CD14-positive monocyte (primary cell): ENCODE measurements at regions not wholly inside any gene's neighbourhood (a gene's known extent, or its start where the extent isn't known, plus 50 kb on each side); places are given as distances from the start of the nearest gene placed in this dataset.

Experiments used
- DNase-seq, 3 donors: peaks; one replicate each; pipeline ENCODE4 v3.0.0-alpha.2; 2011 to 2022
- H2AFZ ChIP-seq: 2 replicates; pipeline ENCODE4 v1.6.0; 2012; ENCODE audit warnings: mild to moderate bottlenecking, low read depth, low read length, inconsistent platforms; ENCODE audit not compliant: insufficient read depth, poor library complexity, severe bottlenecking
- H3K27ac ChIP-seq, 2 donors: 1 replicate in 1 of 2; 2 replicates in 1 of 2; pipeline ENCODE4 v1.5.1; 2012 to 2013; ENCODE audit warnings: low read length in 2 of 2, control low read depth in 1 of 2, inconsistent platforms in 1 of 2, low read depth in 1 of 2, mild to moderate bottlenecking in 1 of 2
- H3K27me3 ChIP-seq, 2 donors: one replicate each; pipeline versions ENCODE4 v1.6.0 to v1.6.1; 2011 to 2013; ENCODE audit warnings: low read length in 2 of 2; ENCODE audit not compliant: control insufficient read depth in 2 of 2, insufficient read depth in 2 of 2
- H3K36me3 ChIP-seq, 2 donors: replicated peaks in 1 of 2; 1 replicate in 1 of 2; 2 replicates in 1 of 2; pipeline versions ENCODE4 v1.5.1 to v1.6.1; 2012 to 2013; ENCODE audit warnings: low read length in 2 of 2, control low read depth in 1 of 2, inconsistent platforms in 1 of 2, mild to moderate bottlenecking in 1 of 2; ENCODE audit not compliant: insufficient read depth in 2 of 2, control insufficient read depth in 1 of 2
- H3K4me1 ChIP-seq, 2 donors: 1 replicate in 1 of 2; 2 replicates in 1 of 2; pipeline versions ENCODE4 v1.5.1 to v1.6.1; 2012 to 2013; ENCODE audit warnings: low read length in 2 of 2, control low read depth in 1 of 2, inconsistent platforms in 1 of 2, mild to moderate bottlenecking in 1 of 2, moderate library complexity in 1 of 2; ENCODE audit not compliant: insufficient read depth in 2 of 2, control insufficient read depth in 1 of 2
- H3K4me2 ChIP-seq: replicated peaks from 2 replicates; pipeline ENCODE3; 2012; ENCODE audit warnings: low read length, moderate library complexity, mild to moderate bottlenecking; ENCODE audit not compliant: poor library complexity, severe bottlenecking; ENCODE audit errors: extremely low read depth
- H3K4me3 ChIP-seq, 3 experiments: fragments of 200-600 bp in 1 of 3; sonication (generic) in 1 of 3; replicated peaks in 1 of 3; 1 replicate in 2 of 3; 2 replicates in 1 of 3; pipeline ENCODE4 v1.5.1; 2011 to 2013; ENCODE audit warnings: low read length in 3 of 3, mild to moderate bottlenecking in 3 of 3, control low read depth in 2 of 3, low read depth in 2 of 3, inconsistent platforms in 1 of 3, moderate library complexity in 1 of 3
- H3K79me2 ChIP-seq: 2 replicates; pipeline ENCODE4 v1.6.0; 2012; ENCODE audit warnings: mild to moderate bottlenecking, control low read depth, inconsistent platforms, low read length, moderate library complexity; ENCODE audit not compliant: insufficient read depth
- H3K9ac ChIP-seq: 2 replicates; pipeline ENCODE4 v1.6.0; 2017; ENCODE audit warnings: low read length, mild to moderate bottlenecking; ENCODE audit not compliant: insufficient read depth, poor library complexity, severe bottlenecking
- H3K9me3 ChIP-seq, 2 donors: replicated peaks in 1 of 2; 1 replicate in 1 of 2; 2 replicates in 1 of 2; pipeline versions ENCODE4 v1.5.1 to v1.6.1; 2012 to 2013; ENCODE audit warnings: low read length in 2 of 2, control low read depth in 1 of 2; ENCODE audit not compliant: control insufficient read depth in 1 of 2, insufficient read depth in 1 of 2
- H4K20me1 ChIP-seq: 2 replicates; pipeline ENCODE4 v1.6.0; 2012; ENCODE audit warnings: mild to moderate bottlenecking, low read length, control low read depth, moderate library complexity; ENCODE audit not compliant: insufficient read depth
- H3K27ac Mint-ChIP-seq, 7 donors: one replicate each; pipeline ENCODE4 v1.8.0; 2020; ENCODE audit warnings: mild to moderate bottlenecking in 7 of 7, mixed read lengths in 7 of 7, moderate library complexity in 6 of 7, inconsistent platforms in 2 of 7
- H3K27me3 Mint-ChIP-seq, 3 donors: one replicate each; pipeline ENCODE4 v1.8.0; 2021 to 2022; ENCODE audit warnings: low read depth in 3 of 3, mild to moderate bottlenecking in 3 of 3, mixed read lengths in 3 of 3, moderate library complexity in 3 of 3, inconsistent platforms in 1 of 3
- H3K36me3 Mint-ChIP-seq, 2 donors: one replicate each; pipeline ENCODE4 v1.8.0; 2020; ENCODE audit warnings: mixed read lengths in 2 of 2, inconsistent platforms in 1 of 2, mild to moderate bottlenecking in 1 of 2
- H3K4me1 Mint-ChIP-seq: one replicate; pipeline ENCODE4 v1.8.0; 2020; ENCODE audit warnings: mild to moderate bottlenecking, mixed read lengths
- H3K4me3 Mint-ChIP-seq, 2 donors: one replicate each; pipeline ENCODE4 v1.8.0; 2020; ENCODE audit warnings: mild to moderate bottlenecking in 2 of 2, mixed read lengths in 2 of 2, moderate library complexity in 1 of 2
- H3K9me3 Mint-ChIP-seq, 7 donors: one replicate each; pipeline ENCODE4 v1.8.0; 2020 to 2022; ENCODE audit warnings: mixed read lengths in 7 of 7, mild to moderate bottlenecking in 6 of 7, moderate library complexity in 6 of 7, inconsistent platforms in 2 of 7
- WGBS: methylation state at CpG from one replicate; pipeline ENCODE4 v1.1.5; 2013; ENCODE audit warnings: missing lambda C conversion rate; ENCODE audit not compliant: insufficient coverage; 5-methylcytosine and 5-hydroxymethylcytosine counted together
- intact Hi-C, 2 donors: fragments of 100-400 bp; cut with micrococcal nuclease; formaldehyde crosslinking; loops; one replicate each; pipeline versions ENCODE4 v1.15.0 to v1.15.1; 2023
- TF ChIP-seq, protein P1 (sequence below): fragments of 200-600 bp; IDR thresholded peaks from one replicate; pipeline ENCODE4 v1.8.0; 2022; ENCODE audit warnings: antibody characterized with exemption, mild to moderate bottlenecking

DNA sequence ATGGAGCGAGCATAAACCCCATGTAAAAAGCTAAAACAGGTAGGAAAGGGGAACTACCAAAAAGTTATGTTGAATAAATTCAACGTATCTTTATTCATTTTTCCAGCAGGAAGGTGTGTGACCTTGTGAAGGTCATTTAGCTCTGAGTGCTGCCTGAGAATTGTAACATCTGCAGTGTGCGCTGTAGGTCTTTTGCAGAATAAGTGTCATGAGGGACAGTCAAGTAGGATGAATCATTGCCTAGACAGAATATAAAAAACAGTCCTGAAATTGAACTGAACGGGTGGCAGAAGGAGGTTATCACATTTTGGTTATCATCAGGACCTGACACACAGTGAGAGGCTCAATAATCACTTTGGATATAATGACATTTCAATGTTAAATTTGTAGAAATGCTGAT lies 334.8 kb upstream of the NOVA1 start:
- Mint-ChIP-seq H3K27me3 (no peaks in the 10 kb centered on the region), H3K27ac (peak overlapping the region in 1 of 7 donors; percentile 44), H3K36me3 (no peaks in the 10 kb centered on the region), H3K9me3 (peaks cover 0 to 1% (median 0%) of the 10 kb centered on the region in 7 donors), H3K4me3 (no peak overlapping the region), H3K4me1 (no peaks in the 10 kb centered on the region)
- 90% methylated on average over 3 of the region's 4 CpGs for WGBS
- H3K9me3 ChIP-seq = no peaks in the 10 kb centered on the region
- H2AFZ ChIP-seq = no peak overlapping the region
- H3K79me2 ChIP-seq = no peaks in the 10 kb centered on the region
- intact Hi-C loops = no loop called here
- no peak for DNase-seq
- no peak overlapping the region for H3K4me2 ChIP-seq
- no peaks in the 10 kb centered on the region for H3K36me3 ChIP-seq
- TF ChIP-seq, protein P1, sequence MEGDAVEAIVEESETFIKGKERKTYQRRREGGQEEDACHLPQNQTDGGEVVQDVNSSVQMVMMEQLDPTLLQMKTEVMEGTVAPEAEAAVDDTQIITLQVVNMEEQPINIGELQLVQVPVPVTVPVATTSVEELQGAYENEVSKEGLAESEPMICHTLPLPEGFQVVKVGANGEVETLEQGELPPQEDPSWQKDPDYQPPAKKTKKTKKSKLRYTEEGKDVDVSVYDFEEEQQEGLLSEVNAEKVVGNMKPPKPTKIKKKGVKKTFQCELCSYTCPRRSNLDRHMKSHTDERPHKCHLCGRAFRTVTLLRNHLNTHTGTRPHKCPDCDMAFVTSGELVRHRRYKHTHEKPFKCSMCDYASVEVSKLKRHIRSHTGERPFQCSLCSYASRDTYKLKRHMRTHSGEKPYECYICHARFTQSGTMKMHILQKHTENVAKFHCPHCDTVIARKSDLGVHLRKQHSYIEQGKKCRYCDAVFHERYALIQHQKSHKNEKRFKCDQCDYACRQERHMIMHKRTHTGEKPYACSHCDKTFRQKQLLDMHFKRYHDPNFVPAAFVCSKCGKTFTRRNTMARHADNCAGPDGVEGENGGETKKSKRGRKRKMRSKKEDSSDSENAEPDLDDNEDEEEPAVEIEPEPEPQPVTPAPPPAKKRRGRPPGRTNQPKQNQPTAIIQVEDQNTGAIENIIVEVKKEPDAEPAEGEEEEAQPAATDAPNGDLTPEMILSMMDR = no peak
- H3K27me3 ChIP-seq = no peaks in the 10 kb centered on the region
- H3K4me1 ChIP-seq = no peaks in the 10 kb centered on the region
- H3K9ac ChIP-seq = no peak overlapping the region
- no peak overlapping the region for H3K27ac ChIP-seq
- H4K20me1 ChIP-seq = no peaks in the 10 kb centered on the region
- H3K4me3 ChIP-seq = no peak overlapping the region

DNA sequence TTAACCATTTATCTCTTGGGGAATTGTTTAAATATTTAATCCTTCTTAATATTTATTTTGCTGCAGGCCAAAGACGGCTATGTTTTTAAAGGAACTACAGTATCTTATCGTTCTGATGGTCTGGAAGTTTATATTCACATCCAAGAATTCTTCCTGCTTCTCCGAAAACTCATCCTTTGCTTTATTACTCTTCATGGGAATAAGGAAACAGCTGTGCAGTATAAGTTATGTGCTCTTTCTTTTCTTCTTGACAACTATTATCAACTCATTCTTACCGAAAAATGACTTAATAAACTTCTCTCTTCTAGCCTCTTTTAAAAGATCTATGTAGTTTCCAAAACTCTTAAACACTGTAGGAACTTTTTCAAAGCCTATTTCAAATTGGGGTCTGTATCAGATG lies 335.6 kb upstream of the NOVA1 start:
- no peaks in the 10 kb centered on the region for H3K36me3 ChIP-seq
- Mint-ChIP-seq H3K4me3 (no peak overlapping the region), H3K27me3 (no peaks in the 10 kb centered on the region), H3K9me3 (peaks cover 0 to 1% (median 0%) of the 10 kb centered on the region in 7 donors), H3K36me3 (no peaks in the 10 kb centered on the region), H3K27ac (no peak overlapping the region), H3K4me1 (no peaks in the 10 kb centered on the region)
- H2AFZ ChIP-seq = no peak overlapping the region
- no peak overlapping the region for H3K27ac ChIP-seq
- no CpG with 5 or more reads among the region's 4 CpGs for WGBS
- no peaks in the 10 kb centered on the region for H4K20me1 ChIP-seq
- no peak overlapping the region for H3K4me2 ChIP-seq
- no peak overlapping the region for H3K4me3 ChIP-seq
- no peak for DNase-seq
- H3K27me3 ChIP-seq = no peaks in the 10 kb centered on the region
- intact Hi-C loops = no loop called here
- H3K4me1 ChIP-seq = no peaks in the 10 kb centered on the region
- no peaks in the 10 kb centered on the region for H3K79me2 ChIP-seq
- TF ChIP-seq, protein P1 = no peak
- no peaks in the 10 kb centered on the region for H3K9me3 ChIP-seq
- H3K9ac ChIP-seq = no peak overlapping the region
